ENCODE measurements at regions not wholly inside any gene's neighbourhood (a gene's known extent, or its start where the extent isn't known, plus 50 kb on each side); places are given as distances from the start of the nearest gene placed in this dataset.

DNA sequence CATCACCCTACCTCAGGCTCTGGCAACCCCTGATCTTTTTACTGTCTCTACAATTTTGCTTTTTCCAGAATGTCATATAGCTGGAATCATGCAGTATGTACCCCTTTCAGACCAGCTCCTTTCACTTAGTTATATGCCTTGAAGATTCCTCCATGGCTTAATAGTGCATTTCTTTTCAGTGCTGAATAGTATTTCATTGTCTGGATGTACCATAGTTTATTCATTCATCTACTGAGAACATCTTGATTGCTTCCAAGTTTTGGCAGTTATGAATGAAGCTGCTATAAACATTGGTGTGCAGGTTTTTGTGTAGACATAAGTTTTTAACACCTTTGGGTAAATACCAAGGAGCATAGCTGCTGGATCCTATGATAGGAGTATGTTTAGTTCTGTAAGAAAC, 50.8 kb upstream of the ANP32A start:
- DNase-seq (ENCODE audit: low spot score): no peak

DNA sequence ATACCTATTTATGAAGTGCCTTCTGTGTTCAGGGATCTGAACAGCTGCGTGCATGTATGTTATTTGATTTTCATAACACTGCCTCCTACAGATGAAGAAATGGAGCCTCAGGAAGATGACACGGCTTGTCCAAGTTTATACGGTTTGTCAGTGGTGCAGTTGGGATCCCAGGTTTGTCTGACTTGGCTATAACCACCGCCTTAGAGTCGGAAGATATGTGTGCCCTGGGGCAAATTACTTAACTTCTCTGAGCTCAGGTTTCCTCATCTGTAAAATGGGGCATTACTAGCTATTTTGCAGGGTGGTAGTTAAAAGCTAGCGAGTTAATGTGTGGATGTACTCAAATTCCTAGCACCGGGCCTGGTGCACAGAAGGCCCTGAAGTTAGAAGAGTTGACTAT, 54.1 kb upstream of the ANP32A start:
- no peak for DNase-seq (ENCODE audit: low spot score)

DNA sequence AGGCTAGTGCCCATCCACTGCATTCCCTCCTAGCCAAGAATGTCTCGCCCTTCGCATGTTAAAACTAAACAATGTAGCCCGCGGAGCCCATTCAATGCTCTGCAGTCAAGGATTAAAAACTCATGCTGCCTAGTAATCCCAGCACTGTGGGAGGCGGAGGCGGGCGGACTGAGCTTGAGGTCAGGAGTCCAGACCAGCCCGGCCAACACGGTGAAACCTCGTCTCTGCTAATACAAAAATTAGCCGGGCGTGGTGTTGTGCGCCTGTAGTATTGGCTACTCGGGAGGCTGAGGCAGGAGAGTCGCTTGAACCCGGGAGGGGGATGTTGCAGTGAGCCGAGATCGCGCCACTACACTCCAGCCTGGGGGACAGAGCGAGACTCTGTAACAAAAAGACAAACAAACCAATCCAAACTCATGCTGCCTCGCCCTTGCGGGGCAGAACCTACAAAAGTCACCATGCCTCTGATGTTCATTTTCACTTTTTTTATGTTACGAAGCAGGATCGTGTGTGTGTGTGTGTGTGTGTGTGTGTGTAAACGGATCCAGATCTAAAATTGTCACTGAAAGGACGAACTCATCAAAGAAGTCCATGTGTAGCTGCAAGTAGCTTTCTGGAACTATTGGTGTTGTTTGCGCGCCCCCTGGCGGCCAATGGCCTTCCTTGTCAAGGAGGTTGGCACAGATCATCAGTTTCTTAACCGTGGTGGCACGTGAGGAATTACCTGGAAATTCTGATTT, 54.8 kb upstream of the SPESP1 start:
- DNase-seq (ENCODE audit: low spot score): peak; percentile 90

DNA sequence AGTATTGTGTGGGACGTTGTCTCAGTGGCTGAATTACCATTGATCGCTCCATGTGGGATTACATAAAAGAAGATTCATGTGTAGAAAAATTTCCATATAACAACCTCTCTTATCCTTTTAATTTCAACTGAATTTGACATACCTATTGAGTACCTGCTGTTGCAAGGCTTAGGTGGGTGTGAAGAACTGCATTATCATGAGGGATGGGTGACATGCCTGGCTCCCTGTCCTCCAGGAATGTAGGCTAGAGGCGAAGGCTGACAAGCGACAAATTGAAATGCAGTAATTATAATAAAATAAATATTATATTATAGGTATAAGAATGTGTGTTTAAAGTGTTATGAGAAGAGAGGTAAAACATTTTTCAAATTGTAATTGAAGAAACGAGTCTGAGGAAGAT, 52.7 kb upstream of the SPESP1 start:
- DNase-seq (ENCODE audit: low spot score): no peak

DNA sequence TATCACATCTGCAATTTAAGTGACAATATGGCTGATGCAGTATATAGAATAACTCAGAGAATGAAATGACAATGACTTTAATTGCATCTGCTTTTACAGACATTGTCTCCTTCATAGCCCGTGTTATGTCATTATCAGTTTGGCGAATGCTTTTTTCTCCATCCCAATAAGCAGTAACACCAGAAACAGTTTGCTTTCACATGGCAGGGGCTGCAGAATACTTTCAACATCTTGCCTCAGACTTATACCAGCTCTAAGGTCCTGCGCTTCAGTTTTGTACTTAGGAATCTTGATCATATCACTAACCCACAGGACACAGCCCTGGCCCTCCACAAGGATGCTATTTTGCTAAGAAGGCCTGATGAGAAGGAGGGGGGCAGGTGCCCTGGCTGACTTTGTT, 49.9 kb upstream of the SPESP1 start:
- no peak for DNase-seq (ENCODE audit: low spot score)
